ENCODE measurements at regions not wholly inside any gene's neighbourhood (a gene's known extent, or its start where the extent isn't known, plus 50 kb on each side); places are given as distances from the start of the nearest gene placed in this dataset.

- peaks cover 26% of the 10 kb centered on the region; the same call in 1 of the 2 replicates for H3K9me3 ChIP-seq (ENCODE audit: low read length)
- no peaks in the 10 kb centered on the region for H3K79me2 ChIP-seq (ENCODE audit: insufficient read depth, low read depth, low read length)
- peak overlapping the region; percentile 79 for H3K27ac ChIP-seq (ENCODE audit: low read depth, low read length, poor library complexity, severe bottlenecking)
- no TSS peak for BruUV-seq (replicated peaks)
- peak; percentile 88 for DNase-seq (ENCODE audit: low spot score)
- POLR2A ChIA-PET, result interaction anchor here (0.6 to 1.3 kb wide), 5 partner anchors 9 to 463 kb away, joined by 3 to 8 read pairs (median 4); no protein-coding TSS in a partner anchor
- H3K4me2 ChIP-seq (ENCODE audit: low read length), result peak overlapping the region; percentile 62
- no peaks in the 10 kb centered on the region for H4K20me1 ChIP-seq (ENCODE audit: insufficient read depth, low read length)
- peak overlapping the region; percentile 55 for H3K4me3 ChIP-seq (ENCODE audit: low read depth, low read length, poor library complexity, severe bottlenecking)
- CTCF ChIA-PET (ENCODE audit: unreplicated experiment), result interaction anchor here (1.4 kb wide), 1 partner anchor 17 kb away, joined by 5 read pairs; no protein-coding TSS in a partner anchor
- TF ChIP-seq CTCF (conservative IDR thresholded peaks at IDR 0.05; ENCODE audit: low read length), result no peak
- TF ChIP-seq EZH2phosphoT487 (IDR thresholded peaks at IDR 0.05; ENCODE audit: borderline replicate concordance, low read depth, low read length), result no peak
- H3K36me3 ChIP-seq (ENCODE audit: insufficient read depth, low read length), result peaks cover 24% of the 10 kb centered on the region
- H3K9me2 ChIP-seq (ENCODE audit: insufficient read depth, low read length), result no peaks in the 10 kb centered on the region
- intact Hi-C loops (cut with micrococcal nuclease; ENCODE audit: unreplicated experiment), result no loop called here
- peak overlapping the region; percentile 88 for H2AFZ ChIP-seq (ENCODE audit: low read length)
- H3K4me1 ChIP-seq (ENCODE audit: insufficient read depth, low read length, poor library complexity, severe bottlenecking), result peaks cover 34% of the 10 kb centered on the region
Observed at GRCh38 chr10:7507887-7508726, 97.3 kb upstream of the SFMBT2 start.

- intact Hi-C loops (cut with micrococcal nuclease; ENCODE audit: unreplicated experiment), result no loop called here
- POLR2A ChIA-PET, result interaction anchor here (0.7 kb wide), 1 partner anchor 14 kb away, joined by 6 read pairs; no protein-coding TSS in a partner anchor
- CTCF ChIA-PET (ENCODE audit: unreplicated experiment), result no interaction called here
Observed at GRCh38 chr10:7506571-7506970, 95.7 kb upstream of the SFMBT2 start.

More at GRCh38 chr10:7506571-7506970, 95.7 kb upstream of the SFMBT2 start:
- peaks cover 21% of the 10 kb centered on the region for H3K4me1 ChIP-seq (ENCODE audit: insufficient read depth, low read length, poor library complexity, severe bottlenecking)
- no peak for DNase-seq (ENCODE audit: low spot score)
- BruUV-seq (replicated peaks), result no TSS peak
- TF ChIP-seq CTCF (conservative IDR thresholded peaks at IDR 0.05; ENCODE audit: low read length), result no peak
- TF ChIP-seq EZH2phosphoT487 (IDR thresholded peaks at IDR 0.05; ENCODE audit: borderline replicate concordance, low read depth, low read length), result no peak
- no peak overlapping the region for H3K4me3 ChIP-seq (ENCODE audit: low read depth, low read length, poor library complexity, severe bottlenecking)
- H3K27ac ChIP-seq (ENCODE audit: low read depth, low read length, poor library complexity, severe bottlenecking), result no peak overlapping the region
- no peaks in the 10 kb centered on the region for H3K79me2 ChIP-seq (ENCODE audit: insufficient read depth, low read depth, low read length)
- peaks cover 24% of the 10 kb centered on the region for H3K36me3 ChIP-seq (ENCODE audit: insufficient read depth, low read length)
- H2AFZ ChIP-seq (ENCODE audit: low read length), result no peak overlapping the region
- H4K20me1 ChIP-seq (ENCODE audit: insufficient read depth, low read length), result no peaks in the 10 kb centered on the region
- H3K9me2 ChIP-seq (ENCODE audit: insufficient read depth, low read length), result no peaks in the 10 kb centered on the region
- no peak overlapping the region for H3K4me2 ChIP-seq (ENCODE audit: low read length)
- H3K9me3 ChIP-seq (ENCODE audit: low read length), result peaks cover 26% of the 10 kb centered on the region; the same call in 1 of the 2 replicates
